ENCODE measurements at regions not wholly inside any gene's neighbourhood (a gene's known extent, or its start where the extent isn't known, plus 50 kb on each side); places are given as distances from the start of the nearest gene placed in this dataset.

DNA sequence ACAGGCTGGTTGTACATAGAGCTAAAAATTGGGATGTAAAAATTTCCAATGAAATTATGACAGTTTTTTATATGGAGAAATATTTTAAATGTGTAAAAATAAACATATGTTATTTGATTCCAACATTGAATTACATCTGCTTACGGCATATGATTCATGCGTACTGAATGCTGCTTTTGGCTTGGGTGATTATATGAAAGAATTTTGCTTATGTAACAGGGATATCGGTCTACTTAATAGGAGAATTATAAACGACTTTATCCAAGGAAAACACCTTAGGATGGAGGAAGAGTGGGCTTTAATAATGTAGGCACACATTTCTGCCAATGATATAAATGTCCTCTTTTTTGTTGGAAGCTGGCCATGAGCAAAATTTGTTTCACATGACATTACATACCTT is 197.3 kb upstream of the GOT2 start:
- Histone ChIP-seq H3K9me3 (ENCODE audit: control extremely low read depth in 1 of 5, control insufficient read depth in 4 of 5, insufficient read depth in 2 of 5, low read depth in 1 of 5, low read length in 4 of 5) (peaks cover 0 to 13% (median 3%) of the 10 kb centered on the region in 5 experiments), H3K4me1 (ENCODE audit: control extremely low read depth in 1 of 4, control insufficient read depth in 4 of 4, insufficient read depth in 4 of 4, low read length in 3 of 4) (no peaks in the 10 kb centered on the region), H3K4me3 (ENCODE audit: control insufficient read depth in 1 of 7, extremely low read depth in 1 of 7, insufficient read depth in 4 of 7, low read depth in 2 of 7, low read length in 6 of 7) (no peak overlapping the region), H3K27ac (ENCODE audit: insufficient read depth in 1 of 2, low read depth in 1 of 2, low read length in 2 of 2, poor library complexity in 1 of 2, severe bottlenecking in 2 of 2) (no peak overlapping the region), H3K36me3 (ENCODE audit: control insufficient read depth in 4 of 4, insufficient read depth in 4 of 4, low read length in 3 of 4) (no peaks in the 10 kb centered on the region), H3K27me3 (replicated peaks in 2 of 5; ENCODE audit: control insufficient read depth in 4 of 5, insufficient read depth in 5 of 5, low read length in 4 of 5) (no peaks in the 10 kb centered on the region)
- ChIA-PET POLR2A (no interaction called here), CTCF (no interaction called here)
- no peak for DNase-seq
- 92% methylated on average over 3 of the region's 4 CpGs for WGBS (ENCODE audit: insufficient coverage)

DNA sequence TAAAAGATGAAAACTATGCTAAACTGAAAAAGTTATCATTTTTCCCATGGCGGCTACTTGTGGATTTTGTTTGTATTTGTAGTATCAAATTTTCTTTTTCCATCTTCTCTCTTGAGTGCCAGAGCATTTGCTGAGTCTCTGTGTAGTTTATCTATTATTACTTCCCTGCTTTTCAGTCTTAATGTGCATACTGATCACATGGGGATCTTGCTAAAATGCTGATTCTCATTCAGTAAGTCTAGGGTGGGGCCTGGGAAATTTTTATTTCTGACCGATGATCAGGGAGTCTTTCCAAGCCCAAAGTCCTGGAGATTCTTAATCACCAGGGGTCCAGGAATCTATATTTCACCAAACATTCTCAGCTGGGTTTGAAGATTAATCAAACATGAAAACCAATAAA is 189.0 kb upstream of the GOT2 start:
- Histone ChIP-seq H3K4me1 (ENCODE audit: control extremely low read depth in 1 of 4, control insufficient read depth in 4 of 4, insufficient read depth in 4 of 4, low read length in 3 of 4) (no peaks in the 10 kb centered on the region), H3K4me3 (ENCODE audit: control insufficient read depth in 1 of 7, extremely low read depth in 1 of 7, insufficient read depth in 4 of 7, low read depth in 2 of 7, low read length in 6 of 7) (no peak overlapping the region), H3K27ac (ENCODE audit: insufficient read depth in 1 of 2, low read depth in 1 of 2, low read length in 2 of 2, poor library complexity in 1 of 2, severe bottlenecking in 2 of 2) (no peak overlapping the region), H3K27me3 (replicated peaks in 2 of 5; ENCODE audit: control insufficient read depth in 4 of 5, insufficient read depth in 5 of 5, low read length in 4 of 5) (no peaks in the 10 kb centered on the region), H3K9me3 (ENCODE audit: control extremely low read depth in 1 of 5, control insufficient read depth in 4 of 5, insufficient read depth in 2 of 5, low read depth in 1 of 5, low read length in 4 of 5) (peaks cover 0 to 5% (median 0%) of the 10 kb centered on the region in 5 experiments), H3K36me3 (ENCODE audit: control insufficient read depth in 4 of 4, insufficient read depth in 4 of 4, low read length in 3 of 4) (no peaks in the 10 kb centered on the region)
- ChIA-PET POLR2A (no interaction called here), CTCF (no interaction called here)
- WGBS (ENCODE audit: insufficient coverage) = no CpG with 5 or more reads among the region's 2 CpGs
- no peak for DNase-seq

- H3K27me3 ChIP-seq (replicated peaks in 2 of 5; ENCODE audit: control insufficient read depth in 4 of 5, insufficient read depth in 5 of 5, low read length in 4 of 5) = no peaks in the 10 kb centered on the region
- POLR2A ChIA-PET = interaction anchor here (0.6 kb wide), 1 partner anchor 21 kb away, joined by 4 read pairs; no protein-coding TSS in a partner anchor
- CTCF ChIA-PET = no interaction called here
- H3K27ac ChIP-seq (ENCODE audit: insufficient read depth in 1 of 2, low read depth in 1 of 2, low read length in 2 of 2, poor library complexity in 1 of 2, severe bottlenecking in 2 of 2) = no peak overlapping the region
- no peak for DNase-seq
- no peak overlapping the region for H3K4me3 ChIP-seq (ENCODE audit: control insufficient read depth in 1 of 7, extremely low read depth in 1 of 7, insufficient read depth in 4 of 7, low read depth in 2 of 7, low read length in 6 of 7)
- H3K9me3 ChIP-seq (ENCODE audit: control extremely low read depth in 1 of 5, control insufficient read depth in 4 of 5, insufficient read depth in 2 of 5, low read depth in 1 of 5, low read length in 4 of 5) = peaks cover 0 to 4% (median 0%) of the 10 kb centered on the region in 5 experiments
- no peaks in the 10 kb centered on the region for H3K4me1 ChIP-seq (ENCODE audit: control extremely low read depth in 1 of 4, control insufficient read depth in 4 of 4, insufficient read depth in 4 of 4, low read length in 3 of 4)
- no peaks in the 10 kb centered on the region for H3K36me3 ChIP-seq (ENCODE audit: control insufficient read depth in 4 of 4, insufficient read depth in 4 of 4, low read length in 3 of 4)
- WGBS (ENCODE audit: insufficient coverage) = 86% methylated on average over 4 of the region's 4 CpGs
Measured at GRCh38 chr16:58913456-58913855, 179.3 kb upstream of the GOT2 start.

GRCh38 chr16:58912571-58912970 is 178.5 kb upstream of the GOT2 start:
- H3K36me3 ChIP-seq (ENCODE audit: control insufficient read depth in 4 of 4, insufficient read depth in 4 of 4, low read length in 3 of 4) = no peaks in the 10 kb centered on the region

GRCh38 chr16:58906981-58907715 is 173.0 kb upstream of the GOT2 start:
- WGBS (ENCODE audit: insufficient coverage) = 97% methylated on average over 5 of the region's 8 CpGs
- DNase-seq = no peak
- POLR2A ChIA-PET = interaction anchor here (0.6 to 0.7 kb wide), 2 partner anchors 28 to 67 kb away, joined by 6 to 7 read pairs; no protein-coding TSS in a partner anchor

More at GRCh38 chr16:58912571-58912970, 178.5 kb upstream of the GOT2 start:
- peaks cover 0 to 2% (median 0%) of the 10 kb centered on the region in 5 experiments for H3K9me3 ChIP-seq (ENCODE audit: control extremely low read depth in 1 of 5, control insufficient read depth in 4 of 5, insufficient read depth in 2 of 5, low read depth in 1 of 5, low read length in 4 of 5)
- no peak overlapping the region for H3K4me3 ChIP-seq (ENCODE audit: control insufficient read depth in 1 of 7, extremely low read depth in 1 of 7, insufficient read depth in 4 of 7, low read depth in 2 of 7, low read length in 6 of 7)
- H3K27ac ChIP-seq (ENCODE audit: insufficient read depth in 1 of 2, low read depth in 1 of 2, low read length in 2 of 2, poor library complexity in 1 of 2, severe bottlenecking in 2 of 2) = no peak overlapping the region
- ChIA-PET CTCF (no interaction called here), POLR2A (no interaction called here)
- no peaks in the 10 kb centered on the region for H3K4me1 ChIP-seq (ENCODE audit: control extremely low read depth in 1 of 4, control insufficient read depth in 4 of 4, insufficient read depth in 4 of 4, low read length in 3 of 4)
- H3K27me3 ChIP-seq (replicated peaks in 2 of 5; ENCODE audit: control insufficient read depth in 4 of 5, insufficient read depth in 5 of 5, low read length in 4 of 5) = no peaks in the 10 kb centered on the region
- no peak for DNase-seq

DNA sequence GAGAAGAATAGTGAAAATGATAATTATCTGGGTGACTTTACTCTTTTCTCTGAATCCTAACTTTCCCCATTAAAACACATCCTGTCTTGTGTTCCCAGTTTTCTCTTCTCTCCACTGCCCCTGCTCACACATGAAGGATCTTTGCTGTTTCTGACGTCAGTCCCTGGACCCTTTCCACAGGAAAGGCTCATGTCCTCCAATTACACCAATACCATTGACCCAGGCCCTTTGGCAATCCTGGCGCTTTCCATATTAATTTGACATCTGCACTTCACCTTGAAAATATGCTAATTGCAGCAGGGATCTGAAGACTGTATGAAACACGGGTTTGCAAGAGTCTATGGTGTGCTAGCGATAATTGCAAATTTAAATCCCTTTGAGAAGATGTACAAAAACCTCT is 170.2 kb upstream of the GOT2 start:
- POLR2A ChIA-PET = no interaction called here
- WGBS (ENCODE audit: insufficient coverage) = 88% methylated on average over 1 of the region's 4 CpGs
- H3K4me1 ChIP-seq (ENCODE audit: control extremely low read depth in 1 of 4, control insufficient read depth in 4 of 4, insufficient read depth in 4 of 4, low read length in 3 of 4) = no peaks in the 10 kb centered on the region

More at GRCh38 chr16:58906981-58907715, 173.0 kb upstream of the GOT2 start:
- CTCF ChIA-PET = no interaction called here
- Histone ChIP-seq H3K4me1 (ENCODE audit: control extremely low read depth in 1 of 4, control insufficient read depth in 4 of 4, insufficient read depth in 4 of 4, low read length in 3 of 4) (no peaks in the 10 kb centered on the region), H3K36me3 (ENCODE audit: control insufficient read depth in 4 of 4, insufficient read depth in 4 of 4, low read length in 3 of 4) (no peaks in the 10 kb centered on the region), H3K27me3 (replicated peaks in 2 of 5; ENCODE audit: control insufficient read depth in 4 of 5, insufficient read depth in 5 of 5, low read length in 4 of 5) (no peaks in the 10 kb centered on the region), H3K9me3 (ENCODE audit: control extremely low read depth in 1 of 5, control insufficient read depth in 4 of 5, insufficient read depth in 2 of 5, low read depth in 1 of 5, low read length in 4 of 5) (no peaks in the 10 kb centered on the region), H3K4me3 (ENCODE audit: control insufficient read depth in 1 of 7, extremely low read depth in 1 of 7, insufficient read depth in 4 of 7, low read depth in 2 of 7, low read length in 6 of 7) (no peak overlapping the region), H3K27ac (ENCODE audit: insufficient read depth in 1 of 2, low read depth in 1 of 2, low read length in 2 of 2, poor library complexity in 1 of 2, severe bottlenecking in 2 of 2) (no peak overlapping the region)

GRCh38 chr16:58889516-58889915 is 155.4 kb upstream of the GOT2 start:
- 100% methylated on average over 1 of the region's 1 CpG for WGBS (ENCODE audit: insufficient coverage)

More for the DNA sequence above, 170.2 kb upstream of the GOT2 start:
- no peaks in the 10 kb centered on the region for H3K27me3 ChIP-seq (replicated peaks in 2 of 5; ENCODE audit: control insufficient read depth in 4 of 5, insufficient read depth in 5 of 5, low read length in 4 of 5)
- DNase-seq = no peak
- H3K4me3 ChIP-seq (ENCODE audit: control insufficient read depth in 1 of 7, extremely low read depth in 1 of 7, insufficient read depth in 4 of 7, low read depth in 2 of 7, low read length in 6 of 7) = no peak overlapping the region
- no peaks in the 10 kb centered on the region for H3K36me3 ChIP-seq (ENCODE audit: control insufficient read depth in 4 of 4, insufficient read depth in 4 of 4, low read length in 3 of 4)
- H3K27ac ChIP-seq (ENCODE audit: insufficient read depth in 1 of 2, low read depth in 1 of 2, low read length in 2 of 2, poor library complexity in 1 of 2, severe bottlenecking in 2 of 2) = no peak overlapping the region
- CTCF ChIA-PET = no interaction called here
- H3K9me3 ChIP-seq (ENCODE audit: control extremely low read depth in 1 of 5, control insufficient read depth in 4 of 5, insufficient read depth in 2 of 5, low read depth in 1 of 5, low read length in 4 of 5) = peaks cover 0 to 4% (median 0%) of the 10 kb centered on the region in 5 experiments

More at GRCh38 chr16:58889516-58889915, 155.4 kb upstream of the GOT2 start:
- DNase-seq = no peak
- no peak overlapping the region for H3K4me3 ChIP-seq (ENCODE audit: control insufficient read depth in 1 of 7, extremely low read depth in 1 of 7, insufficient read depth in 4 of 7, low read depth in 2 of 7, low read length in 6 of 7)
- POLR2A ChIA-PET = no interaction called here
- H3K27me3 ChIP-seq (replicated peaks in 2 of 5; ENCODE audit: control insufficient read depth in 4 of 5, insufficient read depth in 5 of 5, low read length in 4 of 5) = no peaks in the 10 kb centered on the region
- H3K9me3 ChIP-seq (ENCODE audit: control extremely low read depth in 1 of 5, control insufficient read depth in 4 of 5, insufficient read depth in 2 of 5, low read depth in 1 of 5, low read length in 4 of 5) = peaks cover 0 to 3% (median 0%) of the 10 kb centered on the region in 5 experiments
- H3K36me3 ChIP-seq (ENCODE audit: control insufficient read depth in 4 of 4, insufficient read depth in 4 of 4, low read length in 3 of 4) = no peaks in the 10 kb centered on the region
- H3K27ac ChIP-seq (ENCODE audit: insufficient read depth in 1 of 2, low read depth in 1 of 2, low read length in 2 of 2, poor library complexity in 1 of 2, severe bottlenecking in 2 of 2) = no peak overlapping the region
- no peaks in the 10 kb centered on the region for H3K4me1 ChIP-seq (ENCODE audit: control extremely low read depth in 1 of 4, control insufficient read depth in 4 of 4, insufficient read depth in 4 of 4, low read length in 3 of 4)
- CTCF ChIA-PET = interaction anchor here (1.0 kb wide), 2 partner anchors 11 to 19 kb away, joined by 3 read pairs; no protein-coding TSS in a partner anchor

Data from common myeloid progenitor, CD34-positive (primary cell).